Hepatocyte (in vitro differentiated cells): ENCODE measurements at regions not wholly inside any gene's neighbourhood (a gene's known extent, or its start where the extent isn't known, plus 50 kb on each side); places are given as distances from the start of the nearest gene placed in this dataset.

ENCODE experiments used
- DNase-seq: peaks from one replicate; pipeline ENCODE4 v3.0.0-alpha.2; 2016; ENCODE audit warnings: low spot score
- H2AFZ ChIP-seq: fragments of 200-600 bp; sonication (generic); 2 replicates; pipeline ENCODE4 v1.6.0; 2016; ENCODE audit warnings: antibody characterized with exemption, mild to moderate bottlenecking
- H3K27ac ChIP-seq: fragments of 200-600 bp; sonication (generic); 2 replicates; pipeline ENCODE4 v1.5.1; 2016; ENCODE audit warnings: mild to moderate bottlenecking
- H3K27me3 ChIP-seq: fragments of 200-600 bp; sonication (generic); 2 replicates; pipeline ENCODE4 v1.6.1; 2016
- H3K36me3 ChIP-seq: fragments of 200-600 bp; sonication (generic); replicated peaks from 2 replicates; pipeline ENCODE4 v1.5.1; 2016; ENCODE audit warnings: low read depth; ENCODE audit not compliant: insufficient read depth
- H3K4me1 ChIP-seq: fragments of 200-600 bp; sonication (generic); 2 replicates; pipeline ENCODE4 v1.5.1; 2016; ENCODE audit warnings: mild to moderate bottlenecking, moderate library complexity; ENCODE audit not compliant: insufficient read depth
- H3K4me2 ChIP-seq: fragments of 200-600 bp; sonication (generic); 2 replicates; pipeline ENCODE4 v1.6.0; 2016
- H3K4me3 ChIP-seq: fragments of 200-600 bp; sonication (generic); 2 replicates; pipeline ENCODE4 v1.5.1; 2016; ENCODE audit warnings: mild to moderate bottlenecking
- H3K79me2 ChIP-seq: fragments of 200-600 bp; sonication (generic); 2 replicates; pipeline ENCODE4 v1.6.0; 2017; ENCODE audit warnings: mild to moderate bottlenecking
- H3K9me2 ChIP-seq: fragments of 200-600 bp; sonication (generic); replicated peaks from 2 replicates; pipeline ENCODE4 v1.6.0; 2017; ENCODE audit warnings: mild to moderate bottlenecking; ENCODE audit not compliant: insufficient read depth
- H3K9me3 ChIP-seq: fragments of 200-600 bp; sonication (generic); 2 replicates; pipeline ENCODE4 v1.5.1; 2016; ENCODE audit warnings: low read depth, mild to moderate bottlenecking
- H4K20me1 ChIP-seq: fragments of 200-600 bp; sonication (generic); 2 replicates; pipeline ENCODE4 v1.6.0; 2016; ENCODE audit warnings: mild to moderate bottlenecking; ENCODE audit not compliant: insufficient read depth, poor library complexity, severe bottlenecking
- CTCF ChIP-seq: fragments of 200-600 bp; sonication (generic); IDR thresholded peaks from 2 replicates; pipeline ENCODE4 v1.5.1; 2016; ENCODE audit warnings: antibody characterized with exemption, mild to moderate bottlenecking; ENCODE audit not compliant: poor library complexity
- EZH2 ChIP-seq: fragments of 200-600 bp; sonication (generic); IDR thresholded peaks from 2 replicates; pipeline ENCODE4 v1.6.1; 2016; ENCODE audit warnings: antibody characterized with exemption, mild to moderate bottlenecking, borderline replicate concordance
- EZH2phosphoT487 ChIP-seq: fragments of 200-600 bp; sonication (generic); IDR thresholded peaks from one replicate; pipeline ENCODE4 v1.6.1; 2018; ENCODE audit warnings: antibody characterized with exemption, mild to moderate bottlenecking, low read depth, moderate library complexity; ENCODE audit not compliant: unreplicated experiment, severe bottlenecking
- WGBS: methylation state at CpG from one replicate; pipeline ENCODE4 v1.1.6; 2016; ENCODE audit warnings: low lambda C conversion rate; ENCODE audit errors: missing lambda C conversion rate; 5-methylcytosine and 5-hydroxymethylcytosine counted together

GRCh38 chr18:40243607-40244006 is 1711.4 kb upstream of the PIK3C3 start:
- WGBS: 65% methylated on average over 1 of the region's 1 CpG
- no peak for TF ChIP-seq EZH2
- no peak for TF ChIP-seq CTCF
- TF ChIP-seq EZH2phosphoT487: no peak
- H3K9me2 ChIP-seq: no peaks in the 10 kb centered on the region

GRCh38 chr18:40235836-40236235 is 1719.2 kb upstream of the PIK3C3 start:
- Histone ChIP-seq H3K27ac (no peak overlapping the region), H2AFZ (no peak overlapping the region), H3K4me3 (no peak overlapping the region), H3K9me2 (no peaks in the 10 kb centered on the region), H3K79me2 (no peaks in the 10 kb centered on the region), H4K20me1 (no peaks in the 10 kb centered on the region), H3K4me2 (no peak overlapping the region), H3K4me1 (peaks cover 3% of the 10 kb centered on the region), H3K27me3 (no peaks in the 10 kb centered on the region), H3K9me3 (no peaks in the 10 kb centered on the region), H3K36me3 (no peaks in the 10 kb centered on the region)
- TF ChIP-seq EZH2phosphoT487 (no peak), EZH2 (no peak), CTCF (no peak)
- 68% methylated on average over 6 of the region's 6 CpGs for WGBS
- DNase-seq: no peak

More at GRCh38 chr18:40243607-40244006, 1711.4 kb upstream of the PIK3C3 start:
- H4K20me1 ChIP-seq: no peaks in the 10 kb centered on the region
- no peaks in the 10 kb centered on the region for H3K4me1 ChIP-seq
- H3K9me3 ChIP-seq: no peaks in the 10 kb centered on the region
- no peak for DNase-seq
- H2AFZ ChIP-seq: no peak overlapping the region
- no peak overlapping the region for H3K4me3 ChIP-seq
- H3K4me2 ChIP-seq: no peak overlapping the region
- H3K27ac ChIP-seq: no peak overlapping the region
- H3K27me3 ChIP-seq: no peaks in the 10 kb centered on the region
- H3K36me3 ChIP-seq: no peaks in the 10 kb centered on the region
- H3K79me2 ChIP-seq: no peaks in the 10 kb centered on the region

- Histone ChIP-seq H3K4me2 (no peak overlapping the region), H3K27me3 (no peaks in the 10 kb centered on the region), H2AFZ (no peak overlapping the region), H3K4me3 (no peak overlapping the region), H3K27ac (no peak overlapping the region), H3K36me3 (no peaks in the 10 kb centered on the region), H3K9me3 (no peaks in the 10 kb centered on the region), H3K9me2 (no peaks in the 10 kb centered on the region), H3K79me2 (no peaks in the 10 kb centered on the region), H3K4me1 (peaks cover 3% of the 10 kb centered on the region), H4K20me1 (no peaks in the 10 kb centered on the region)
- TF ChIP-seq CTCF: no peak
- no peak for TF ChIP-seq EZH2phosphoT487
- TF ChIP-seq EZH2: no peak
- no peak for DNase-seq
- 90% methylated on average over 2 of the region's 2 CpGs for WGBS
Measured at GRCh38 chr18:40235323-40235722, 1719.7 kb upstream of the PIK3C3 start.

GRCh38 chr18:40233931-40234616 is 1721.0 kb upstream of the PIK3C3 start:
- Histone ChIP-seq H3K9me2 (no peaks in the 10 kb centered on the region), H3K27ac (no peak overlapping the region), H2AFZ (no peak overlapping the region), H4K20me1 (no peaks in the 10 kb centered on the region), H3K4me1 (peaks cover 3% of the 10 kb centered on the region), H3K4me3 (no peak overlapping the region), H3K9me3 (no peaks in the 10 kb centered on the region), H3K79me2 (no peaks in the 10 kb centered on the region), H3K4me2 (no peak overlapping the region), H3K36me3 (no peaks in the 10 kb centered on the region), H3K27me3 (no peaks in the 10 kb centered on the region)
- TF ChIP-seq EZH2phosphoT487: no peak
- no peak for TF ChIP-seq CTCF
- no peak for TF ChIP-seq EZH2
- DNase-seq: no peak
